ENCODE measurements at regions not wholly inside any gene's neighbourhood (a gene's known extent, or its start where the extent isn't known, plus 50 kb on each side); places are given as distances from the start of the nearest gene placed in this dataset.

- Histone ChIP-seq H2AFZ (replicated peaks; ENCODE audit: low read length, poor library complexity) (no peak overlapping the region), H2AK9ac (replicated peaks; ENCODE audit: low read depth, low read length, poor library complexity) (no peak overlapping the region), H4K8ac (ENCODE audit: low read depth in 2 of 2, low read length in 2 of 2) (no peak overlapping the region), H3K56ac (ENCODE audit: extremely low read depth, insufficient read depth, low read length) (no peak overlapping the region), H3K4ac (ENCODE audit: low read depth, low read length) (no peak overlapping the region), H2AK5ac (ENCODE audit: low read depth, low read length) (no peak overlapping the region), H2BK5ac (ENCODE audit: low read depth, low read length, poor library complexity, severe bottlenecking) (no peak overlapping the region), H4K91ac (ENCODE audit: insufficient read depth, low read depth, low read length) (no peak overlapping the region), H3K9me3 (ENCODE audit: control insufficient read depth, insufficient read depth, low read length) (no peaks in the 10 kb centered on the region), H3K27ac (ENCODE audit: insufficient read depth, low read length) (no peak overlapping the region), H2BK20ac (ENCODE audit: low read depth, low read length) (no peak overlapping the region), H3K23ac (ENCODE audit: low read depth, low read length) (no peak overlapping the region), H3K27me3 (ENCODE audit: control insufficient read depth, insufficient read depth, low read length) (no peaks in the 10 kb centered on the region), H3K14ac (replicated peaks; ENCODE audit: low read depth, low read length) (no peak overlapping the region), H3K18ac (ENCODE audit: low read depth, low read length) (no peak overlapping the region), H4K20me1 (ENCODE audit: insufficient read depth, low read length) (no peaks in the 10 kb centered on the region), H3K9me1 (ENCODE audit: insufficient read depth, low read length) (no peaks in the 10 kb centered on the region), H3K4me2 (ENCODE audit: low read depth, low read length) (no peak overlapping the region), H2BK120ac (ENCODE audit: low read depth, low read length) (peak overlapping the region; percentile 58; the same call in 1 of the 2 replicates), H3K4me3 (ENCODE audit: insufficient read depth, low read depth, low read length) (no peak overlapping the region), H3K79me1 (ENCODE audit: low read depth in 1 of 2, low read length in 2 of 2) (no peaks in the 10 kb centered on the region), H3K4me1 (ENCODE audit: control insufficient read depth, insufficient read depth, low read length) (peaks cover 9% of the 10 kb centered on the region), H2BK15ac (ENCODE audit: low read depth, low read length) (no peak overlapping the region), H3K36me3 (ENCODE audit: control insufficient read depth, insufficient read depth, low read length) (no peaks in the 10 kb centered on the region), H3K9ac (ENCODE audit: low read depth, low read length) (no peak overlapping the region), H4K5ac (ENCODE audit: low read depth, low read length) (no peak overlapping the region)
- in situ Hi-C loops (cut with MboI; ENCODE audit: low sequenced_read_pairs), result loop anchor here (5.0 kb wide), 1 partner anchor 99 kb away; no protein-coding TSS in a partner anchor
- WGBS, 2 experiments (ENCODE audit: extremely low coverage in 2 of 2, insufficient read length in 1 of 2), result no CpG with 5 or more reads among the region's 2 CpGs
- TF ChIP-seq CTCF (conservative IDR thresholded peaks at IDR 0.05; ENCODE audit: low read depth, low read length) (peak; percentile 88), RAD21 (IDR thresholded peaks at IDR 0.05; ENCODE audit: low read length) (peak; percentile 84), SMC3 (IDR thresholded peaks at IDR 0.05; ENCODE audit: low read depth, low read length) (peak; percentile 72), MXI1 (IDR thresholded peaks at IDR 0.05; ENCODE audit: borderline replicate concordance, low read depth, low read length) (no peak)
- dilution Hi-C loops (cut with HindIII; ENCODE audit: low sequenced_read_pairs, unreplicated experiment), result no loop called here
- POLR2A ChIA-PET (ENCODE audit: unreplicated experiment), result interaction anchor here (0.6 kb wide), 1 partner anchor 389 kb away, joined by 4 read pairs; no protein-coding TSS in a partner anchor
- peak; percentile 90 for ATAC-seq (ENCODE audit: low read depth)
- BruUV-seq (replicated peaks), result no TSS peak
- CTCF ChIA-PET, result interaction anchor here (0.6 to 1.6 kb wide), 14 partner anchors 11 to 279 kb away, joined by 3 to 5 read pairs (median 3); no protein-coding TSS in a partner anchor
- intact Hi-C loops (cut with micrococcal nuclease), result loop anchor here (1.0 to 5.0 kb wide), 4 partner anchors 35 to 669 kb away; partner anchors contain the start of gene CAV1
- peak; percentile 83 for DNase-seq
These were observed 72.0 kb upstream of the TES start for GRCh38 chr7:116138202-116138801.
